ENCODE measurements at regions not wholly inside any gene's neighbourhood (a gene's known extent, or its start where the extent isn't known, plus 50 kb on each side); places are given as distances from the start of the nearest gene placed in this dataset.

- ATAC-seq, result no peak
- DNase-seq (ENCODE audit: extremely low read depth in 1 of 4, low spot score in 3 of 4), result no peak
- Histone ChIP-seq H3K9me1 (ENCODE audit: control insufficient read depth, insufficient read depth, low read length) (no peaks in the 10 kb centered on the region), H3K9ac (ENCODE audit: insufficient read depth in 1 of 2, low read depth in 2 of 2, low read length in 2 of 2) (no peak overlapping the region), H3K4me2 (ENCODE audit: insufficient read depth, low read length) (no peak overlapping the region), H3K9me3 (replicated peaks; ENCODE audit: control insufficient read depth, insufficient read depth, low read depth, low read length) (no peaks in the 10 kb centered on the region), H3K79me2 (ENCODE audit: control insufficient read depth, insufficient read depth, low read length) (no peaks in the 10 kb centered on the region), H3K4me1 (replicated peaks in 1 of 2; ENCODE audit: control insufficient read depth in 2 of 2, insufficient read depth in 2 of 2, low read length in 2 of 2) (no peaks in the 10 kb centered on the region; a peak in 1 of 5 replicates), H3K27ac (ENCODE audit: extremely low read depth, low read depth, low read length) (no peak overlapping the region), H3K27me3 (ENCODE audit: control insufficient read depth in 2 of 2, insufficient read depth in 2 of 2, low read length in 2 of 2) (peaks cover 2 to 7% of the 10 kb centered on the region in 2 experiments; a peak in 3 of 5 replicates), H3K36me3 (ENCODE audit: control insufficient read depth, insufficient read depth, low read length) (no peaks in the 10 kb centered on the region), H3K4me3 (no peak overlapping the region), H4K20me1 (replicated peaks; ENCODE audit: control insufficient read depth, insufficient read depth, low read length) (no peaks in the 10 kb centered on the region), H2AFZ (ENCODE audit: low read depth, low read length) (no peak overlapping the region)
- no TSS peak for BruUV-seq (replicated peaks)
- intact Hi-C loops (cut with micrococcal nuclease) (no loop called here), in situ Hi-C loops (cut with MboI) (no loop called here)
- WGBS (ENCODE audit: insufficient coverage, low coverage, missing lambda C conversion rate), result 0% methylated on average over 2 of the region's 2 CpGs
- no peak for FAIRE-seq
- ChIA-PET POLR2A (interaction anchor here (0.8 kb wide), 1 partner anchor 8 kb away, joined by 3 read pairs; no protein-coding TSS in a partner anchor), CTCF (ENCODE audit: low intra/inter-chr PET ratio) (no interaction called here)
- TF ChIP-seq, protein P1, sequence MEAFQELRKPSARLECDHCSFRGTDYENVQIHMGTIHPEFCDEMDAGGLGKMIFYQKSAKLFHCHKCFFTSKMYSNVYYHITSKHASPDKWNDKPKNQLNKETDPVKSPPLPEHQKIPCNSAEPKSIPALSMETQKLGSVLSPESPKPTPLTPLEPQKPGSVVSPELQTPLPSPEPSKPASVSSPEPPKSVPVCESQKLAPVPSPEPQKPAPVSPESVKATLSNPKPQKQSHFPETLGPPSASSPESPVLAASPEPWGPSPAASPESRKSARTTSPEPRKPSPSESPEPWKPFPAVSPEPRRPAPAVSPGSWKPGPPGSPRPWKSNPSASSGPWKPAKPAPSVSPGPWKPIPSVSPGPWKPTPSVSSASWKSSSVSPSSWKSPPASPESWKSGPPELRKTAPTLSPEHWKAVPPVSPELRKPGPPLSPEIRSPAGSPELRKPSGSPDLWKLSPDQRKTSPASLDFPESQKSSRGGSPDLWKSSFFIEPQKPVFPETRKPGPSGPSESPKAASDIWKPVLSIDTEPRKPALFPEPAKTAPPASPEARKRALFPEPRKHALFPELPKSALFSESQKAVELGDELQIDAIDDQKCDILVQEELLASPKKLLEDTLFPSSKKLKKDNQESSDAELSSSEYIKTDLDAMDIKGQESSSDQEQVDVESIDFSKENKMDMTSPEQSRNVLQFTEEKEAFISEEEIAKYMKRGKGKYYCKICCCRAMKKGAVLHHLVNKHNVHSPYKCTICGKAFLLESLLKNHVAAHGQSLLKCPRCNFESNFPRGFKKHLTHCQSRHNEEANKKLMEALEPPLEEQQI (IDR thresholded peaks at IDR 0.05), result no peak
- TF ChIP-seq SMARCC2 (IDR thresholded peaks at IDR 0.05; ENCODE audit: low read depth) (no peak), NFIX (CRISPR knock-in tag; IDR thresholded peaks at IDR 0.05; ENCODE audit: low read depth) (no peak), CBFB (CRISPR knock-in tag; IDR thresholded peaks at IDR 0.05) (no peak), IRF1 (CRISPR knock-in tag; IDR thresholded peaks at IDR 0.05; ENCODE audit: borderline replicate concordance) (no peak), ZNF589 (CRISPR knock-in tag; IDR thresholded peaks at IDR 0.05; ENCODE audit: low read depth) (no peak), CEBPG (CRISPR knock-in tag; IDR thresholded peaks at IDR 0.05) (no peak), CEBPG (tag; conservative IDR thresholded peaks at IDR 0.05 in 1 of 2, IDR thresholded peaks at IDR 0.05 in 1 of 2) (no peak), SMC3 (conservative IDR thresholded peaks at IDR 0.05; ENCODE audit: insufficient read depth, low read depth, low read length) (no peak), KAT2B (IDR thresholded peaks at IDR 0.05; ENCODE audit: low read depth, low read length) (no peak), ZNF444 (CRISPR knock-in tag; IDR thresholded peaks at IDR 0.05) (no peak)
- TF ChIP-seq, protein P2, sequence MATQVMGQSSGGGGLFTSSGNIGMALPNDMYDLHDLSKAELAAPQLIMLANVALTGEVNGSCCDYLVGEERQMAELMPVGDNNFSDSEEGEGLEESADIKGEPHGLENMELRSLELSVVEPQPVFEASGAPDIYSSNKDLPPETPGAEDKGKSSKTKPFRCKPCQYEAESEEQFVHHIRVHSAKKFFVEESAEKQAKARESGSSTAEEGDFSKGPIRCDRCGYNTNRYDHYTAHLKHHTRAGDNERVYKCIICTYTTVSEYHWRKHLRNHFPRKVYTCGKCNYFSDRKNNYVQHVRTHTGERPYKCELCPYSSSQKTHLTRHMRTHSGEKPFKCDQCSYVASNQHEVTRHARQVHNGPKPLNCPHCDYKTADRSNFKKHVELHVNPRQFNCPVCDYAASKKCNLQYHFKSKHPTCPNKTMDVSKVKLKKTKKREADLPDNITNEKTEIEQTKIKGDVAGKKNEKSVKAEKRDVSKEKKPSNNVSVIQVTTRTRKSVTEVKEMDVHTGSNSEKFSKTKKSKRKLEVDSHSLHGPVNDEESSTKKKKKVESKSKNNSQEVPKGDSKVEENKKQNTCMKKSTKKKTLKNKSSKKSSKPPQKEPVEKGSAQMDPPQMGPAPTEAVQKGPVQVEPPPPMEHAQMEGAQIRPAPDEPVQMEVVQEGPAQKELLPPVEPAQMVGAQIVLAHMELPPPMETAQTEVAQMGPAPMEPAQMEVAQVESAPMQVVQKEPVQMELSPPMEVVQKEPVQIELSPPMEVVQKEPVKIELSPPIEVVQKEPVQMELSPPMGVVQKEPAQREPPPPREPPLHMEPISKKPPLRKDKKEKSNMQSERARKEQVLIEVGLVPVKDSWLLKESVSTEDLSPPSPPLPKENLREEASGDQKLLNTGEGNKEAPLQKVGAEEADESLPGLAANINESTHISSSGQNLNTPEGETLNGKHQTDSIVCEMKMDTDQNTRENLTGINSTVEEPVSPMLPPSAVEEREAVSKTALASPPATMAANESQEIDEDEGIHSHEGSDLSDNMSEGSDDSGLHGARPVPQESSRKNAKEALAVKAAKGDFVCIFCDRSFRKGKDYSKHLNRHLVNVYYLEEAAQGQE (IDR thresholded peaks at IDR 0.05; ENCODE audit: borderline replicate concordance), result no peak
- TF ChIP-seq, protein P2 (CRISPR knock-in tag; IDR thresholded peaks at IDR 0.05; ENCODE audit: low read depth), result no peak
Measured at GRCh38 chr14:89485264-89485663, 68.2 kb upstream of the FOXN3 start.
